GM06990 (cell line): ENCODE measurements at regions not wholly inside any gene's neighbourhood (a gene's known extent, or its start where the extent isn't known, plus 50 kb on each side); places are given as distances from the start of the nearest gene placed in this dataset.

Experiments used
- DNase-seq: peaks from one replicate; pipeline ENCODE4 v3.0.0-alpha.2; 2011; ENCODE audit not compliant: insufficient read length; ENCODE audit errors: extremely low read depth
- H3K27me3 ChIP-seq: replicated peaks from 2 replicates; pipeline ENCODE4 v1.6.0; 2011; ENCODE audit warnings: low read length; ENCODE audit not compliant: control insufficient read depth, insufficient read depth
- H3K36me3 ChIP-seq: 2 replicates; pipeline ENCODE4 v1.5.1; 2011; ENCODE audit warnings: low read length; ENCODE audit not compliant: control insufficient read depth, insufficient read depth
- H3K4me3 ChIP-seq: replicated peaks from 2 replicates; pipeline ENCODE4 v1.5.1; 2011; ENCODE audit warnings: low read depth, mild to moderate bottlenecking, control low read depth, low read length
- TF ChIP-seq, protein P1 (sequence below): IDR thresholded peaks from 2 replicates; pipeline ENCODE4 v1.5.1; 2011; ENCODE audit warnings: low read length, control low read depth, mild to moderate bottlenecking, inconsistent platforms; ENCODE audit not compliant: insufficient read depth, poor library complexity, severe bottlenecking

DNA sequence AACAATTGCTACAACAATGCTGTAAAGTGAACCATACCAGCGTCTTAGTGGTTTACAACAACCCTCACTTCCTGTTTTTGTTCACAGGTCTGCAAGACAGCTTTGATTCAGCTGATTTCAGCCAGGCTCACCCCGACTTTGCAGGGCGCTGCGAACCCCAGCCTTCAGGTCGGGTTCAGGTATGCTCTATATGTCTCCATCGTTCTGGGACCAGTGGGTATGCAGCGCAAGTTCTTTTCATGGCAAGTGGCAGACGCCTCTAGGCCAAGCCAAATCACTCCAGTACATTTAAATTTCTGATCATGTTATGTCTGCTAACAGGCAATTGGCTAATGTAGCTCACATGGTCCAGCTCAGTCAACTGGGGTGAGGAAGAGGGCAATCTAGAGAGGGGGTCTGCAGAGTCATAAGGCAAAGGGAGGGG is 52.4 kb upstream of the RGMA start:
- Histone ChIP-seq H3K27me3 (no peaks in the 10 kb centered on the region; the same call in 1 of the 2 replicates), H3K36me3 (no peaks in the 10 kb centered on the region), H3K4me3 (no peak overlapping the region)
- DNase-seq: no peak
- TF ChIP-seq, protein P1, sequence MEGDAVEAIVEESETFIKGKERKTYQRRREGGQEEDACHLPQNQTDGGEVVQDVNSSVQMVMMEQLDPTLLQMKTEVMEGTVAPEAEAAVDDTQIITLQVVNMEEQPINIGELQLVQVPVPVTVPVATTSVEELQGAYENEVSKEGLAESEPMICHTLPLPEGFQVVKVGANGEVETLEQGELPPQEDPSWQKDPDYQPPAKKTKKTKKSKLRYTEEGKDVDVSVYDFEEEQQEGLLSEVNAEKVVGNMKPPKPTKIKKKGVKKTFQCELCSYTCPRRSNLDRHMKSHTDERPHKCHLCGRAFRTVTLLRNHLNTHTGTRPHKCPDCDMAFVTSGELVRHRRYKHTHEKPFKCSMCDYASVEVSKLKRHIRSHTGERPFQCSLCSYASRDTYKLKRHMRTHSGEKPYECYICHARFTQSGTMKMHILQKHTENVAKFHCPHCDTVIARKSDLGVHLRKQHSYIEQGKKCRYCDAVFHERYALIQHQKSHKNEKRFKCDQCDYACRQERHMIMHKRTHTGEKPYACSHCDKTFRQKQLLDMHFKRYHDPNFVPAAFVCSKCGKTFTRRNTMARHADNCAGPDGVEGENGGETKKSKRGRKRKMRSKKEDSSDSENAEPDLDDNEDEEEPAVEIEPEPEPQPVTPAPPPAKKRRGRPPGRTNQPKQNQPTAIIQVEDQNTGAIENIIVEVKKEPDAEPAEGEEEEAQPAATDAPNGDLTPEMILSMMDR: no peak

DNA sequence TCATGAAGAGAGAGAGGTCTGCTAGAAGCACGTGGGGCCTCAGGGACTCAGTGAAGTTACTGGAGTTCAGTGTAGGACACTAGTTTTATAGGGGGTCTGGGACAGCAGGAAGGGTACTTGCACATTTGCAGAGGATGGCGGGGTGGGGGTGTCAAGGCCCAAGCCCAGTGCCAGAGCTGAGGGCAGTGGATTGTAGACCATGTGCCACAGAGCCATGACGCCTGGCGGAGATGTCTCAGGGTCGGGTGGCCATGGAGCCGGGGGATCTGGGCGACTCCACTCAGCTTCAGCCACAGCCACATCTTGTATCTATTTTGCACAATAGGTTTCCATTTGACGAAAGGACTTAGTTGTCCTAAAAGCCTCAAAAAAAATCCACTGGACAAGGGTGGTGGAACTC is 50.4 kb upstream of the RGMA start:
- Histone ChIP-seq H3K4me3 (no peak overlapping the region), H3K36me3 (no peaks in the 10 kb centered on the region), H3K27me3 (no peaks in the 10 kb centered on the region; the same call in 1 of the 2 replicates)
- no peak for DNase-seq
- TF ChIP-seq, protein P1: no peak

GRCh38 chr15:93138681-93139250 is 49.8 kb upstream of the RGMA start:
- H3K4me3 ChIP-seq: no peak overlapping the region
- H3K27me3 ChIP-seq: no peaks in the 10 kb centered on the region; the same call in 1 of the 2 replicates
- no peak for DNase-seq
- TF ChIP-seq, protein P1: no peak
- H3K36me3 ChIP-seq: no peaks in the 10 kb centered on the region
